ENCODE measurements at regions not wholly inside any gene's neighbourhood (a gene's known extent, or its start where the extent isn't known, plus 50 kb on each side); places are given as distances from the start of the nearest gene placed in this dataset.

GRCh38 chr16:51576498-51577195 is 425.6 kb upstream of the SALL1 start:
- TF ChIP-seq CTCF (IDR thresholded peaks at IDR 0.05) (no peak), ZFX (IDR thresholded peaks at IDR 0.05; ENCODE audit: borderline replicate concordance) (no peak)
